HG02870 (cell line): ENCODE measurements at regions not wholly inside any gene's neighbourhood (a gene's known extent, or its start where the extent isn't known, plus 50 kb on each side); places are given as distances from the start of the nearest gene placed in this dataset.
"Not testable (repeated sequence)": the region's sequence is repeated elsewhere in the genome, so short reads cannot be mapped to it uniquely, and the experiment has no call there.

Experiments
- ATAC-seq: cut with Tn5 transposase; IDR thresholded peaks from one replicate; pipeline ENCODE4 v1.9.1; 2021; ENCODE audit warnings: mild to moderate bottlenecking, moderate library complexity; ENCODE audit not compliant: unreplicated experiment

GRCh38 chr2:142758973-142759372 is 118.5 kb upstream of the KYNU start:
- no peak for ATAC-seq

- no peak for ATAC-seq
These were observed 120.4 kb upstream of the KYNU start for GRCh38 chr2:142757111-142757510.

GRCh38 chr2:142756430-142756829 is 121.0 kb upstream of the KYNU start:
- ATAC-seq: no peak

GRCh38 chr2:142755191-142755590 is 122.3 kb upstream of the KYNU start:
- no peak for ATAC-seq

- ATAC-seq: no peak
These were observed 123.3 kb upstream of the KYNU start for GRCh38 chr2:142754182-142754581.

- no peak for ATAC-seq
These were observed 126.6 kb upstream of the KYNU start for GRCh38 chr2:142750858-142751257.

- ATAC-seq: no peak
These were observed 128.8 kb upstream of the KYNU start for GRCh38 chr2:142748559-142749099.

- ATAC-seq: no peak
These were observed 131.8 kb upstream of the KYNU start for GRCh38 chr2:142745691-142746090.

GRCh38 chr2:142742371-142743214 is 134.9 kb upstream of the KYNU start:
- ATAC-seq: peak; percentile 39

- peak; percentile 88 for ATAC-seq
These were observed 135.6 kb upstream of the KYNU start for GRCh38 chr2:142741764-142742269.

GRCh38 chr2:142734770-142735169 is 142.7 kb upstream of the KYNU start:
- ATAC-seq: no peak

- no peak for ATAC-seq
These were observed 143.2 kb upstream of the KYNU start for GRCh38 chr2:142734231-142734630.

- ATAC-seq: not testable (repeated sequence)
These were observed 147.7 kb upstream of the KYNU start for GRCh38 chr2:142729814-142730213.

GRCh38 chr2:142727821-142728478 is 149.5 kb upstream of the KYNU start:
- not testable (repeated sequence) for ATAC-seq

GRCh38 chr2:142725386-142725785 is 152.1 kb upstream of the KYNU start:
- peak; percentile 9 for ATAC-seq

- ATAC-seq: peak; percentile 33
These were observed 152.6 kb upstream of the KYNU start for GRCh38 chr2:142724713-142725349.

GRCh38 chr2:142724186-142724585 is 153.3 kb upstream of the KYNU start:
- ATAC-seq: peak; percentile 30

- peak; percentile 60 for ATAC-seq
These were observed 154.2 kb upstream of the KYNU start for GRCh38 chr2:142723236-142723635.

- ATAC-seq: no peak
These were observed 154.9 kb upstream of the KYNU start for GRCh38 chr2:142722569-142722968.

- no peak for ATAC-seq
These were observed 155.4 kb upstream of the KYNU start for GRCh38 chr2:142722086-142722485.

GRCh38 chr2:142721015-142721414 is 156.4 kb upstream of the KYNU start:
- ATAC-seq: no peak
